ENCODE measurements at regions not wholly inside any gene's neighbourhood (a gene's known extent, or its start where the extent isn't known, plus 50 kb on each side); places are given as distances from the start of the nearest gene placed in this dataset.

DNA sequence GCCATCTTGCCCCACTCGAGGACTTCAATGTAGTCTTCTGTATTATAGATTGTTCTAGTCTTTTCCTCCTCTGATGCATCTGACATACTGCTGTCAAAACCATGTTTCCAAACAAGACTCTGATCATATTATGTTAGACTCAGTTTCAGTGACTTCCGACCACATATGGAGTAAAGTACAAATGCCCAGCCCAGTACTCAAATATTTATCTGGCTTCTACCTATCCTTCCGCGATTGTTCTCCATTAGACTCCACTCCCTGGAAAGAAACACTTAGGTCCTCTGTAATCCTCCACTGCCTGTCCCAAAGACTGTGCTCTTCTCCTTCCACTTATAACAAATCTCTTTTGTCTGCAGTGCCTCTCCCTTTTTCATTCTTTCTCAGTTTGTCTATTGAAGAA lies 439.5 kb downstream of the EFNB2 start:
- TF ChIP-seq EZH2 (IDR thresholded peaks at IDR 0.05; ENCODE audit: insufficient read depth, poor library complexity, severe bottlenecking) (no peak), EZH2phosphoT487 (IDR thresholded peaks at IDR 0.05; ENCODE audit: insufficient read depth, low read depth) (no peak)
